ENCODE measurements at regions not wholly inside any gene's neighbourhood (a gene's known extent, or its start where the extent isn't known, plus 50 kb on each side); places are given as distances from the start of the nearest gene placed in this dataset.
A peak's percentile ranks its signal among the peaks of the same experiment; 100 is the strongest.

- no peak for ATAC-seq
- no peak for DNase-seq (ENCODE audit: low spot score)
- Mint-ChIP-seq H3K9me3 (no peaks in the 10 kb centered on the region), H3K36me3 (no peaks in the 10 kb centered on the region), H3K27ac (peak overlapping the region; percentile 78), H3K4me3 (peak overlapping the region; percentile 40), H3K4me1 (ENCODE audit: low read depth in 2 of 2) (peaks cover 15 to 25% of the 10 kb centered on the region in 2 donors), H3K27me3 (no peaks in the 10 kb centered on the region)
These were observed 99.0 kb upstream of the TAB2 start for GRCh38 chr6:149218471-149218870.

- no peak for DNase-seq (ENCODE audit: low spot score)
- H3K9me3 Mint-ChIP-seq, result no peaks in the 10 kb centered on the region
- no peaks in the 10 kb centered on the region for H3K36me3 Mint-ChIP-seq
- no peak for ATAC-seq
- no peaks in the 10 kb centered on the region for H3K27me3 Mint-ChIP-seq
- peaks cover 15 to 25% of the 10 kb centered on the region in 2 donors for H3K4me1 Mint-ChIP-seq (ENCODE audit: low read depth in 2 of 2)
- H3K27ac Mint-ChIP-seq, result peak overlapping the region; percentile 78
- H3K4me3 Mint-ChIP-seq, result peak overlapping the region; percentile 40
These were observed 98.6 kb upstream of the TAB2 start for GRCh38 chr6:149218915-149219314.

- peaks cover 12 to 22% of the 10 kb centered on the region in 2 donors for H3K4me1 Mint-ChIP-seq (ENCODE audit: low read depth in 2 of 2)
- no peaks in the 10 kb centered on the region for H3K27me3 Mint-ChIP-seq
- H3K27ac Mint-ChIP-seq, result no peak overlapping the region
These were observed 96.4 kb upstream of the TAB2 start for GRCh38 chr6:149220882-149221773.

GRCh38 chr6:149221774-149222070 is 95.8 kb upstream of the TAB2 start:
- ATAC-seq (no peak), DNase-seq (ENCODE audit: low spot score) (no peak)
- no peak overlapping the region for H3K4me3 Mint-ChIP-seq
- no peak overlapping the region for H3K27ac Mint-ChIP-seq
- H3K4me1 Mint-ChIP-seq (ENCODE audit: low read depth in 2 of 2), result peaks cover 12 to 21% of the 10 kb centered on the region in 2 donors
- H3K27me3 Mint-ChIP-seq, result no peaks in the 10 kb centered on the region
- no peaks in the 10 kb centered on the region for H3K9me3 Mint-ChIP-seq
- no peaks in the 10 kb centered on the region for H3K36me3 Mint-ChIP-seq

More at GRCh38 chr6:149220882-149221773, 96.4 kb upstream of the TAB2 start:
- Mint-ChIP-seq H3K4me3 (no peak overlapping the region), H3K36me3 (no peaks in the 10 kb centered on the region), H3K9me3 (no peaks in the 10 kb centered on the region)
- DNase-seq (ENCODE audit: low spot score) (no peak), ATAC-seq (no peak)

GRCh38 chr6:149223120-149223903 is 94.2 kb upstream of the TAB2 start:
- ATAC-seq (no peak), DNase-seq (ENCODE audit: low spot score) (no peak)
- H3K4me1 Mint-ChIP-seq (ENCODE audit: low read depth in 2 of 2), result peaks cover 5 to 6% of the 10 kb centered on the region in 2 donors
- H3K9me3 Mint-ChIP-seq, result no peaks in the 10 kb centered on the region
- no peaks in the 10 kb centered on the region for H3K27me3 Mint-ChIP-seq
- H3K27ac Mint-ChIP-seq, result no peak overlapping the region
- H3K36me3 Mint-ChIP-seq, result no peaks in the 10 kb centered on the region
- H3K4me3 Mint-ChIP-seq, result no peak overlapping the region

- Mint-ChIP-seq H3K27me3 (no peaks in the 10 kb centered on the region), H3K36me3 (no peaks in the 10 kb centered on the region), H3K4me1 (ENCODE audit: low read depth in 2 of 2) (peaks cover 0 to under 1% of the 10 kb centered on the region in 2 donors), H3K27ac (no peak overlapping the region), H3K9me3 (no peaks in the 10 kb centered on the region), H3K4me3 (no peak overlapping the region)
- ATAC-seq, result no peak
- no peak for DNase-seq (ENCODE audit: low spot score)
These were observed 93.6 kb upstream of the TAB2 start for GRCh38 chr6:149223904-149224351.

GRCh38 chr6:149224399-149224798 is 93.1 kb upstream of the TAB2 start:
- no peak for ATAC-seq
- Mint-ChIP-seq H3K36me3 (no peaks in the 10 kb centered on the region), H3K27me3 (no peaks in the 10 kb centered on the region), H3K4me1 (ENCODE audit: low read depth in 2 of 2) (no peaks in the 10 kb centered on the region), H3K27ac (no peak overlapping the region), H3K4me3 (no peak overlapping the region), H3K9me3 (no peaks in the 10 kb centered on the region)
- DNase-seq (ENCODE audit: low spot score), result no peak

GRCh38 chr6:149225370-149225769 is 92.1 kb upstream of the TAB2 start:
- Mint-ChIP-seq H3K36me3 (no peaks in the 10 kb centered on the region), H3K4me1 (ENCODE audit: low read depth in 2 of 2) (no peaks in the 10 kb centered on the region), H3K4me3 (no peak overlapping the region), H3K27ac (no peak overlapping the region), H3K9me3 (no peaks in the 10 kb centered on the region), H3K27me3 (no peaks in the 10 kb centered on the region)
- DNase-seq (ENCODE audit: low spot score), result no peak
- ATAC-seq, result no peak

- Mint-ChIP-seq H3K9me3 (no peaks in the 10 kb centered on the region), H3K27ac (no peak overlapping the region), H3K4me1 (ENCODE audit: low read depth in 2 of 2) (no peaks in the 10 kb centered on the region), H3K36me3 (no peaks in the 10 kb centered on the region), H3K27me3 (no peaks in the 10 kb centered on the region), H3K4me3 (no peak overlapping the region)
- DNase-seq (ENCODE audit: low spot score), result peak; percentile 49
- ATAC-seq, result no peak
These were observed 91.6 kb upstream of the TAB2 start for GRCh38 chr6:149225946-149226345.

- peak overlapping the region in 1 of 2 donors; percentile 48 for H3K27ac Mint-ChIP-seq
- DNase-seq (ENCODE audit: low spot score) (no peak), ATAC-seq (no peak)
- no peaks in the 10 kb centered on the region for H3K9me3 Mint-ChIP-seq
- H3K27me3 Mint-ChIP-seq, result peaks cover 0 to 3% of the 10 kb centered on the region in 2 donors
- H3K4me1 Mint-ChIP-seq (ENCODE audit: low read depth in 2 of 2), result peaks cover 6 to 10% of the 10 kb centered on the region in 2 donors
- no peaks in the 10 kb centered on the region for H3K36me3 Mint-ChIP-seq
- H3K4me3 Mint-ChIP-seq, result no peak overlapping the region
These were observed 89.7 kb upstream of the TAB2 start for GRCh38 chr6:149227796-149228195.

- no peak overlapping the region for H3K4me3 Mint-ChIP-seq
- DNase-seq (ENCODE audit: low spot score), result no peak
These were observed 89.1 kb upstream of the TAB2 start for GRCh38 chr6:149228311-149228955.

GRCh38 chr6:149229096-149229495 is 88.4 kb upstream of the TAB2 start:
- Mint-ChIP-seq H3K27ac (no peak overlapping the region), H3K4me1 (ENCODE audit: low read depth in 2 of 2) (peaks cover 17 to 19% of the 10 kb centered on the region in 2 donors), H3K9me3 (no peaks in the 10 kb centered on the region), H3K36me3 (no peaks in the 10 kb centered on the region), H3K4me3 (no peak overlapping the region), H3K27me3 (peaks cover 0 to 3% of the 10 kb centered on the region in 2 donors)
- DNase-seq (ENCODE audit: low spot score) (no peak), ATAC-seq (no peak)

More at GRCh38 chr6:149228311-149228955, 89.1 kb upstream of the TAB2 start:
- peaks cover 0 to 3% of the 10 kb centered on the region in 2 donors for H3K27me3 Mint-ChIP-seq
- H3K9me3 Mint-ChIP-seq, result no peaks in the 10 kb centered on the region
- peaks cover 10 to 16% of the 10 kb centered on the region in 2 donors for H3K4me1 Mint-ChIP-seq (ENCODE audit: low read depth in 2 of 2)
- no peaks in the 10 kb centered on the region for H3K36me3 Mint-ChIP-seq
- no peak overlapping the region for H3K27ac Mint-ChIP-seq
- ATAC-seq, result peak in 1 of 2 donors; percentile 40

- Mint-ChIP-seq H3K36me3 (no peaks in the 10 kb centered on the region), H3K4me3 (no peak overlapping the region), H3K27ac (peak overlapping the region in 1 of 2 donors; percentile 88), H3K4me1 (ENCODE audit: low read depth in 2 of 2) (peaks cover 24 to 30% of the 10 kb centered on the region in 2 donors), H3K9me3 (no peaks in the 10 kb centered on the region), H3K27me3 (peaks cover 0 to 3% of the 10 kb centered on the region in 2 donors)
- DNase-seq (ENCODE audit: low spot score) (no peak), ATAC-seq (no peak)
These were observed 86.6 kb upstream of the TAB2 start for GRCh38 chr6:149230712-149231460.

All from natural killer cell treated with Interleukin-12 subunit alpha and Interleukin-12 subunit beta and Interleukin-15 and Interleukin-18, amount 100 ng/mL, for 72 hours (primary cell).